ENCODE measurements at regions not wholly inside any gene's neighbourhood (a gene's known extent, or its start where the extent isn't known, plus 50 kb on each side); places are given as distances from the start of the nearest gene placed in this dataset.
"Not testable (repeated sequence)": the region's sequence is repeated elsewhere in the genome, so short reads cannot be mapped to it uniquely, and the experiment has no call there.

GRCh38 chr2:16736633-16737032, 71.0 kb upstream of the CYRIA start:
- Histone ChIP-seq H3K27ac (no peak overlapping the region), H3K36me3 (no peaks in the 10 kb centered on the region), H3K4me3 (no peak overlapping the region), H3K4me1 (peaks cover 0 to 32% (median 0%) of the 10 kb centered on the region in 3 donors), H3K9me3 (no peaks in the 10 kb centered on the region), H3K27me3 (no peaks in the 10 kb centered on the region)
- TF ChIP-seq POLR2A (IDR thresholded peaks at IDR 0.05) = no peak
- TF ChIP-seq, protein P1, sequence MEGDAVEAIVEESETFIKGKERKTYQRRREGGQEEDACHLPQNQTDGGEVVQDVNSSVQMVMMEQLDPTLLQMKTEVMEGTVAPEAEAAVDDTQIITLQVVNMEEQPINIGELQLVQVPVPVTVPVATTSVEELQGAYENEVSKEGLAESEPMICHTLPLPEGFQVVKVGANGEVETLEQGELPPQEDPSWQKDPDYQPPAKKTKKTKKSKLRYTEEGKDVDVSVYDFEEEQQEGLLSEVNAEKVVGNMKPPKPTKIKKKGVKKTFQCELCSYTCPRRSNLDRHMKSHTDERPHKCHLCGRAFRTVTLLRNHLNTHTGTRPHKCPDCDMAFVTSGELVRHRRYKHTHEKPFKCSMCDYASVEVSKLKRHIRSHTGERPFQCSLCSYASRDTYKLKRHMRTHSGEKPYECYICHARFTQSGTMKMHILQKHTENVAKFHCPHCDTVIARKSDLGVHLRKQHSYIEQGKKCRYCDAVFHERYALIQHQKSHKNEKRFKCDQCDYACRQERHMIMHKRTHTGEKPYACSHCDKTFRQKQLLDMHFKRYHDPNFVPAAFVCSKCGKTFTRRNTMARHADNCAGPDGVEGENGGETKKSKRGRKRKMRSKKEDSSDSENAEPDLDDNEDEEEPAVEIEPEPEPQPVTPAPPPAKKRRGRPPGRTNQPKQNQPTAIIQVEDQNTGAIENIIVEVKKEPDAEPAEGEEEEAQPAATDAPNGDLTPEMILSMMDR (IDR thresholded peaks at IDR 0.05) = no peak
- WGBS, 2 donors = 85 to 91% methylated on average over 2 of the region's 2 CpGs
- DNase-seq = no peak
- intact Hi-C loops (cut with DNase I) = no loop called here

DNA sequence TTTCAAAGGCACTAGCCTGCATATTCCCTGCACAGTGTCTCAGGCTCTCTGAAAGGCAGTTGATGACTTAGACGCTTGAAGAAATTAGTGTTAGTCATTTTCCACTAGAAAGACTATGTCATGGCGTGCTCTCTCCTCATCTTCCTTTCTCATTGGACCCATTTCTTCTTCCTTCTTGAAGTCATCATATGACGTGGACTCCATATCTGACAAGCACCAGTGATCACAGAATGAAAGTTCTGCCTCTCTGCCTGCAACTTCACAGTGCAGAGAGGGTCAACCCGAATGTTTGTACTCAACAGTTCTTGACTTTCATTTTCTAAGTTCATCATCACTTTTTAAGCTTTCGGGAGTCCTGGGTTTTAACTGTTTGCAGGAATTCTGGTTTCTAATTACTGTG, 63.7 kb upstream of the CYRIA start:
- no peaks in the 10 kb centered on the region for H3K27me3 ChIP-seq
- DNase-seq = no peak
- 72 to 78% methylated on average over 5 of the region's 5 CpGs for WGBS, 2 donors
- no peak overlapping the region for H3K4me3 ChIP-seq
- H3K9me3 ChIP-seq = no peaks in the 10 kb centered on the region
- TF ChIP-seq POLR2A (IDR thresholded peaks at IDR 0.05) = no peak
- TF ChIP-seq, protein P1 (IDR thresholded peaks at IDR 0.05) = no peak
- peaks cover 0 to 10% (median 0%) of the 10 kb centered on the region in 3 donors for H3K4me1 ChIP-seq
- no peak overlapping the region for H3K27ac ChIP-seq
- intact Hi-C loops (cut with DNase I) = no loop called here
- H3K36me3 ChIP-seq = no peaks in the 10 kb centered on the region

- H3K27ac ChIP-seq = no peak overlapping the region
- peaks cover 0 to 10% (median 0%) of the 10 kb centered on the region in 3 donors for H3K4me1 ChIP-seq
- intact Hi-C loops (cut with DNase I) = no loop called here
- H3K4me3 ChIP-seq = no peak overlapping the region
- no peak for DNase-seq
- no peaks in the 10 kb centered on the region for H3K9me3 ChIP-seq
- 59 to 60% methylated on average over 4 of the region's 4 CpGs for WGBS, 2 donors
- H3K36me3 ChIP-seq = no peaks in the 10 kb centered on the region
- TF ChIP-seq, protein P1 (IDR thresholded peaks at IDR 0.05) = no peak
- no peak for TF ChIP-seq POLR2A (IDR thresholded peaks at IDR 0.05)
- H3K27me3 ChIP-seq = no peaks in the 10 kb centered on the region
Measured at GRCh38 chr2:16728351-16729136, 62.9 kb upstream of the CYRIA start.

DNA sequence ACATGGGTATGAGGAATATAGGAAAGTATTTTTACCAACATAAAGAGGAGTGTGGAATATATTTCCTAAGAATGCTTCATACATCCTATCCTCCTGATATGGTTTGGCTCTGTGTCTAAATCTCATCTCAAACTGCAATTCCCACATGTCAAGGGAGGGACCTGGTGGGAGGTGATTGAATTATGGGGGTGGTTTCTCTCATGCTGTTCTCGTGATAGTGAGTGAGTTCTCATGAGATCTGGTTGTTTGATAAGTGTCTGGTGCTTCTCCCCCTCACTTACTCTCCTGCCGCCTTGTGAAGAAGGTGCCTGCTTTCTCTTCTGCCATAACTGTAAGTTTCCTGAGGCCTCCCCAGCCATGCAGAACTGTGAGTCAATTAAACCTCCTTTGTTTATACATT, 62.2 kb upstream of the CYRIA start:
- peaks cover 0 to 10% (median 0%) of the 10 kb centered on the region in 3 donors for H3K4me1 ChIP-seq
- DNase-seq; intact Hi-C loops (cut with DNase I); H3K36me3 ChIP-seq; H3K4me3 ChIP-seq; H3K27me3 ChIP-seq; H3K27ac ChIP-seq; H3K9me3 ChIP-seq: not testable (repeated sequence)
- 68 to 80% methylated on average over 2 of the region's 2 CpGs for WGBS, 2 donors

GRCh38 chr2:16727256-16727655, 61.6 kb upstream of the CYRIA start:
- Histone ChIP-seq H3K36me3 (no peaks in the 10 kb centered on the region), H3K27me3 (peaks cover 0 to 4% (median 0%) of the 10 kb centered on the region in 4 donors), H3K4me3 (no peak overlapping the region), H3K9me3 (no peaks in the 10 kb centered on the region), H3K27ac (no peak overlapping the region), H3K4me1 (peaks cover 0 to 10% (median 0%) of the 10 kb centered on the region in 3 donors)
- no peak for TF ChIP-seq POLR2A (IDR thresholded peaks at IDR 0.05)
- TF ChIP-seq, protein P1 (IDR thresholded peaks at IDR 0.05) = no peak
- intact Hi-C loops (cut with DNase I) = no loop called here
- no peak for DNase-seq
- WGBS, 2 donors = 17 to 41% methylated on average over 4 of the region's 4 CpGs

Data from esophagus squamous epithelium (tissue), 5 donors.